ENCODE measurements at regions not wholly inside any gene's neighbourhood (a gene's known extent, or its start where the extent isn't known, plus 50 kb on each side); places are given as distances from the start of the nearest gene placed in this dataset.

- no peaks in the 10 kb centered on the region for H3K27me3 ChIP-seq (replicated peaks in 1 of 4; ENCODE audit: control insufficient read depth in 3 of 4, extremely low read depth in 1 of 4, insufficient read depth in 3 of 4, low read length in 3 of 4)
- FAIRE-seq (no peak), DNase-seq (ENCODE audit: low read depth in 1 of 2, low spot score in 2 of 2) (no peak)
- H3K4me2 ChIP-seq (ENCODE audit: insufficient read depth in 1 of 2, low read depth in 2 of 2, low read length in 2 of 2): no peak overlapping the region
- H2BK120ac ChIP-seq (replicated peaks; ENCODE audit: low read depth, low read length): no peak overlapping the region
- H3K23me2 ChIP-seq (ENCODE audit: low read depth, low read length): no peaks in the 10 kb centered on the region
- no peak overlapping the region for H4K91ac ChIP-seq (replicated peaks; ENCODE audit: insufficient read length, low read length)
- 81% methylated on average over 3 of the region's 3 CpGs; no CpG with 5 or more reads in 1 of the 2 experiments for whole genome bisulfite sequencing, 2 experiments (ENCODE audit: extremely low coverage in 1 of 2, insufficient coverage in 1 of 2, insufficient read length in 1 of 2, insufficient replicate concordance in 2 of 2, low coverage in 1 of 2, low lambda C conversion rate in 2 of 2, missing lambda C conversion rate in 1 of 2)
- H3K9ac ChIP-seq (replicated peaks in 1 of 4; ENCODE audit: extremely low read depth in 1 of 4, low read depth in 3 of 4, low read length in 3 of 4): no peak overlapping the region
- no peak overlapping the region for H2BK12ac ChIP-seq (ENCODE audit: low read depth, low read length)
- no peak overlapping the region for H2BK15ac ChIP-seq (ENCODE audit: low read length)
- H3K36me3 ChIP-seq (ENCODE audit: control insufficient read depth in 2 of 4, insufficient read depth in 4 of 4, low read length in 3 of 4): no peaks in the 10 kb centered on the region
- H3K4ac ChIP-seq (replicated peaks; ENCODE audit: insufficient read length, low read depth, low read length): no peak overlapping the region
- H3K79me2 ChIP-seq (ENCODE audit: control insufficient read depth in 1 of 2, insufficient read depth in 2 of 2, low read length in 2 of 2): no peaks in the 10 kb centered on the region
- ChIA-PET POLR2A (ENCODE audit: partially characterized antibody) (no interaction called here), CTCF (ENCODE audit: partially characterized antibody) (interaction anchor here (0.7 to 3.0 kb wide), 7 partner anchors 9 to 907 kb away, joined by 3 to 9 read pairs (median 4); no protein-coding TSS in a partner anchor)
- no peak overlapping the region for H3K4me3 ChIP-seq (ENCODE audit: extremely low read depth in 1 of 4, insufficient read depth in 2 of 4, low read depth in 3 of 4, low read length in 4 of 4)
- H2BK20ac ChIP-seq (ENCODE audit: low read length): no peak overlapping the region
- H3K18ac ChIP-seq (ENCODE audit: extremely low read depth, low read length): no peak overlapping the region
- H3K23ac ChIP-seq (ENCODE audit: insufficient read length): no peak overlapping the region
- H4K8ac ChIP-seq (ENCODE audit: extremely low read depth, insufficient read depth, low read length): no peak overlapping the region
- H2AK5ac ChIP-seq (ENCODE audit: low read depth, low read length): no peak overlapping the region
- H3K27ac ChIP-seq (ENCODE audit: low read depth, low read length): no peak overlapping the region
- H3K14ac ChIP-seq (ENCODE audit: insufficient read length): no peak overlapping the region
- H3K9me3 ChIP-seq (ENCODE audit: insufficient read depth in 2 of 2, low read depth in 1 of 2, low read length in 1 of 2): 0 out of 4 replicates have a peak, but pooled peaks cover 0 to 3% of the 10 kb centered on the region in 2 experiments
- no peaks in the 10 kb centered on the region for H4K20me1 ChIP-seq (replicated peaks in 1 of 2; ENCODE audit: control insufficient read depth in 1 of 2, insufficient read depth in 2 of 2, low read length in 2 of 2)
- H3K56ac ChIP-seq (replicated peaks; ENCODE audit: insufficient read length, low read depth, low read length): no peak overlapping the region
- no peak overlapping the region for H4K5ac ChIP-seq (ENCODE audit: insufficient read length, low read depth, low read length)
- no peaks in the 10 kb centered on the region for H3K4me1 ChIP-seq (replicated peaks in 1 of 4; ENCODE audit: control insufficient read depth in 3 of 4, insufficient read depth in 4 of 4, low read length in 3 of 4)
- H2BK5ac ChIP-seq (ENCODE audit: low read depth, low read length): no peak overlapping the region
- H2AFZ ChIP-seq (ENCODE audit: low read length): no peak overlapping the region
- H3K79me1 ChIP-seq (ENCODE audit: low read depth, low read length): no peaks in the 10 kb centered on the region
- TF ChIP-seq KDM5A (IDR thresholded peaks at IDR 0.05; ENCODE audit: low read length) (no peak), NANOG (IDR thresholded peaks at IDR 0.05; ENCODE audit: insufficient read depth, low read depth, low read length, poor library complexity, severe bottlenecking) (no peak), RBBP5 (IDR thresholded peaks at IDR 0.05; ENCODE audit: borderline replicate concordance, low read depth, low read length) (no peak), BACH1 (IDR thresholded peaks at IDR 0.05; ENCODE audit: low read length) (no peak), FOSL1 (IDR thresholded peaks at IDR 0.05; ENCODE audit: insufficient read depth, low read depth, low read length) (no peak), HDAC6 (IDR thresholded peaks at IDR 0.05; ENCODE audit: low read depth, low read length) (no peak), TBP (IDR thresholded peaks at IDR 0.05; ENCODE audit: low read depth, low read length) (no peak), POU5F1 (IDR thresholded peaks at IDR 0.05; ENCODE audit: low read depth, low read length) (no peak), BCL11A (IDR thresholded peaks at IDR 0.05; ENCODE audit: low read depth in 2 of 2, low read length in 2 of 2) (no peak)
- TF ChIP-seq, protein P1, sequence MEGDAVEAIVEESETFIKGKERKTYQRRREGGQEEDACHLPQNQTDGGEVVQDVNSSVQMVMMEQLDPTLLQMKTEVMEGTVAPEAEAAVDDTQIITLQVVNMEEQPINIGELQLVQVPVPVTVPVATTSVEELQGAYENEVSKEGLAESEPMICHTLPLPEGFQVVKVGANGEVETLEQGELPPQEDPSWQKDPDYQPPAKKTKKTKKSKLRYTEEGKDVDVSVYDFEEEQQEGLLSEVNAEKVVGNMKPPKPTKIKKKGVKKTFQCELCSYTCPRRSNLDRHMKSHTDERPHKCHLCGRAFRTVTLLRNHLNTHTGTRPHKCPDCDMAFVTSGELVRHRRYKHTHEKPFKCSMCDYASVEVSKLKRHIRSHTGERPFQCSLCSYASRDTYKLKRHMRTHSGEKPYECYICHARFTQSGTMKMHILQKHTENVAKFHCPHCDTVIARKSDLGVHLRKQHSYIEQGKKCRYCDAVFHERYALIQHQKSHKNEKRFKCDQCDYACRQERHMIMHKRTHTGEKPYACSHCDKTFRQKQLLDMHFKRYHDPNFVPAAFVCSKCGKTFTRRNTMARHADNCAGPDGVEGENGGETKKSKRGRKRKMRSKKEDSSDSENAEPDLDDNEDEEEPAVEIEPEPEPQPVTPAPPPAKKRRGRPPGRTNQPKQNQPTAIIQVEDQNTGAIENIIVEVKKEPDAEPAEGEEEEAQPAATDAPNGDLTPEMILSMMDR (IDR thresholded peaks at IDR 0.05; ENCODE audit: control extremely low read depth in 1 of 3, insufficient read depth in 1 of 3, low read depth in 1 of 3, low read length in 3 of 3): no peak
These were observed 914.2 kb upstream of the PCDH7 start for GRCh38 chr4:29805916-29806480.
